ENCODE measurements at regions not wholly inside any gene's neighbourhood (a gene's known extent, or its start where the extent isn't known, plus 50 kb on each side); places are given as distances from the start of the nearest gene placed in this dataset.

DNA sequence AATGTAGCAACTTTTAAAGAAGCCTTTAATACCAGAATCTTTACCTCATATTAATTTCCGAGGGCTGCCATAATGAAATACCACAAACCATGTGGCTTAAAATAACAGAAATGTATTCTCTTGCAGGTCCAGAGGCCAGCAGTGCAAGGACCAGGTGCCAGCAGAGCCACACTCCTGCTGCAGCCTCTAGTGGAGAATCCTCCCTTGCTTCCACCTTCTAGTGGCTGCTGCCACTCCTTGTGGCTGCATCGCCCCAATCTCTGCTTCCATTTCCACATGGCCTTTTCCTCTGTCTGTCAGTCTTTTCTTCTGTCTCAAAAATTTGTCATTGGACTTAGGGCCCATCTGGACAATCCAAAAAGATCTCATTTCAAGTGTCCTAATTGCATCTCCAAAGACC lies 401.5 kb downstream of the EFNA5 start:
- TF ChIP-seq, protein P1, sequence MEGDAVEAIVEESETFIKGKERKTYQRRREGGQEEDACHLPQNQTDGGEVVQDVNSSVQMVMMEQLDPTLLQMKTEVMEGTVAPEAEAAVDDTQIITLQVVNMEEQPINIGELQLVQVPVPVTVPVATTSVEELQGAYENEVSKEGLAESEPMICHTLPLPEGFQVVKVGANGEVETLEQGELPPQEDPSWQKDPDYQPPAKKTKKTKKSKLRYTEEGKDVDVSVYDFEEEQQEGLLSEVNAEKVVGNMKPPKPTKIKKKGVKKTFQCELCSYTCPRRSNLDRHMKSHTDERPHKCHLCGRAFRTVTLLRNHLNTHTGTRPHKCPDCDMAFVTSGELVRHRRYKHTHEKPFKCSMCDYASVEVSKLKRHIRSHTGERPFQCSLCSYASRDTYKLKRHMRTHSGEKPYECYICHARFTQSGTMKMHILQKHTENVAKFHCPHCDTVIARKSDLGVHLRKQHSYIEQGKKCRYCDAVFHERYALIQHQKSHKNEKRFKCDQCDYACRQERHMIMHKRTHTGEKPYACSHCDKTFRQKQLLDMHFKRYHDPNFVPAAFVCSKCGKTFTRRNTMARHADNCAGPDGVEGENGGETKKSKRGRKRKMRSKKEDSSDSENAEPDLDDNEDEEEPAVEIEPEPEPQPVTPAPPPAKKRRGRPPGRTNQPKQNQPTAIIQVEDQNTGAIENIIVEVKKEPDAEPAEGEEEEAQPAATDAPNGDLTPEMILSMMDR (IDR thresholded peaks at IDR 0.05 in 4 of 5, conservative IDR thresholded peaks at IDR 0.05 in 1 of 5), result no peak
- TF ChIP-seq POLR2A (IDR thresholded peaks at IDR 0.05), result no peak
